ENCODE measurements at regions not wholly inside any gene's neighbourhood (a gene's known extent, or its start where the extent isn't known, plus 50 kb on each side); places are given as distances from the start of the nearest gene placed in this dataset.

GRCh38 chr5:87781976-87782375, 369.2 kb upstream of the CCNH start:
- no peak overlapping the region for H2AFZ ChIP-seq (ENCODE audit: low read length)
- H3K27ac ChIP-seq (ENCODE audit: insufficient read depth, low read length) = no peak overlapping the region
- H3K4me3 ChIP-seq (replicated peaks in 1 of 4; ENCODE audit: control extremely low read depth in 1 of 4, insufficient read depth in 1 of 4, low read depth in 3 of 4, low read length in 4 of 4) = no peak overlapping the region
- no peak for TF ChIP-seq EZH2 (IDR thresholded peaks at IDR 0.05; ENCODE audit: low read length, missing control alignments)
- no peak for TF ChIP-seq CTCF (conservative IDR thresholded peaks at IDR 0.05 in 1 of 2, IDR thresholded peaks at IDR 0.05 in 1 of 2; ENCODE audit: low read depth in 1 of 2, low read length in 2 of 2)
- DNase-seq (ENCODE audit: low read depth in 2 of 2) = no peak
- no peak overlapping the region for H3K9ac ChIP-seq (ENCODE audit: insufficient read depth, low read length)
- no peaks in the 10 kb centered on the region for H3K27me3 ChIP-seq (ENCODE audit: control insufficient read depth, insufficient read depth, low read length)
- no peak overlapping the region for H3K4me2 ChIP-seq (ENCODE audit: extremely low read depth, insufficient read depth, low read length)
- no peaks in the 10 kb centered on the region for H3K9me3 ChIP-seq (ENCODE audit: control insufficient read depth, insufficient read depth, low read depth, low read length)
- no peaks in the 10 kb centered on the region for H3K36me3 ChIP-seq (ENCODE audit: control insufficient read depth, insufficient read depth, low read length)
- H3K79me2 ChIP-seq (ENCODE audit: control insufficient read depth, insufficient read depth, low read length) = no peaks in the 10 kb centered on the region
- H3K4me1 ChIP-seq (ENCODE audit: control insufficient read depth, extremely low read depth, insufficient read depth, low read length) = no peaks in the 10 kb centered on the region
- H4K20me1 ChIP-seq (ENCODE audit: control insufficient read depth, extremely low read depth, insufficient read depth, low read length) = no peaks in the 10 kb centered on the region

- Histone ChIP-seq H3K9me3 (ENCODE audit: control insufficient read depth, insufficient read depth, low read depth, low read length) (no peaks in the 10 kb centered on the region), H3K4me3 (replicated peaks in 1 of 4; ENCODE audit: control extremely low read depth in 1 of 4, insufficient read depth in 1 of 4, low read depth in 3 of 4, low read length in 4 of 4) (no peak overlapping the region), H4K20me1 (ENCODE audit: control insufficient read depth, extremely low read depth, insufficient read depth, low read length) (no peaks in the 10 kb centered on the region), H3K4me2 (ENCODE audit: extremely low read depth, insufficient read depth, low read length) (no peak overlapping the region), H3K27ac (ENCODE audit: insufficient read depth, low read length) (no peak overlapping the region), H3K9ac (ENCODE audit: insufficient read depth, low read length) (no peak overlapping the region), H2AFZ (ENCODE audit: low read length) (no peak overlapping the region), H3K79me2 (ENCODE audit: control insufficient read depth, insufficient read depth, low read length) (no peaks in the 10 kb centered on the region), H3K4me1 (ENCODE audit: control insufficient read depth, extremely low read depth, insufficient read depth, low read length) (no peaks in the 10 kb centered on the region), H3K27me3 (ENCODE audit: control insufficient read depth, insufficient read depth, low read length) (no peaks in the 10 kb centered on the region), H3K36me3 (ENCODE audit: control insufficient read depth, insufficient read depth, low read length) (no peaks in the 10 kb centered on the region)
- TF ChIP-seq EZH2 (IDR thresholded peaks at IDR 0.05; ENCODE audit: low read length, missing control alignments) (no peak), CTCF (conservative IDR thresholded peaks at IDR 0.05 in 1 of 2, IDR thresholded peaks at IDR 0.05 in 1 of 2; ENCODE audit: low read depth in 1 of 2, low read length in 2 of 2) (peak; percentile 96 to 97)
- peak; percentile 79 to 81 for DNase-seq (ENCODE audit: low read depth in 2 of 2)
Observed at GRCh38 chr5:87780831-87781760, 368.4 kb upstream of the CCNH start.

- TF ChIP-seq CTCF (conservative IDR thresholded peaks at IDR 0.05 in 1 of 2, IDR thresholded peaks at IDR 0.05 in 1 of 2; ENCODE audit: low read depth in 1 of 2, low read length in 2 of 2) = no peak
- TF ChIP-seq EZH2 (IDR thresholded peaks at IDR 0.05; ENCODE audit: low read length, missing control alignments) = no peak
- H3K4me2 ChIP-seq (ENCODE audit: extremely low read depth, insufficient read depth, low read length) = no peak overlapping the region
- no peaks in the 10 kb centered on the region for H3K79me2 ChIP-seq (ENCODE audit: control insufficient read depth, insufficient read depth, low read length)
- no peak overlapping the region for H3K27ac ChIP-seq (ENCODE audit: insufficient read depth, low read length)
- no peak overlapping the region for H2AFZ ChIP-seq (ENCODE audit: low read length)
- no peaks in the 10 kb centered on the region for H3K4me1 ChIP-seq (ENCODE audit: control insufficient read depth, extremely low read depth, insufficient read depth, low read length)
- DNase-seq (ENCODE audit: low read depth in 2 of 2) = no peak
- no peak overlapping the region for H3K9ac ChIP-seq (ENCODE audit: insufficient read depth, low read length)
- H3K36me3 ChIP-seq (ENCODE audit: control insufficient read depth, insufficient read depth, low read length) = no peaks in the 10 kb centered on the region
- no peak overlapping the region for H3K4me3 ChIP-seq (replicated peaks in 1 of 4; ENCODE audit: control extremely low read depth in 1 of 4, insufficient read depth in 1 of 4, low read depth in 3 of 4, low read length in 4 of 4)
- H3K9me3 ChIP-seq (ENCODE audit: control insufficient read depth, insufficient read depth, low read depth, low read length) = no peaks in the 10 kb centered on the region
- H3K27me3 ChIP-seq (ENCODE audit: control insufficient read depth, insufficient read depth, low read length) = no peaks in the 10 kb centered on the region
- H4K20me1 ChIP-seq (ENCODE audit: control insufficient read depth, extremely low read depth, insufficient read depth, low read length) = no peaks in the 10 kb centered on the region
Observed at GRCh38 chr5:87778876-87779275, 366.1 kb upstream of the CCNH start.
